Left lung (tissue), 4 donors: ENCODE measurements at regions not wholly inside any gene's neighbourhood (a gene's known extent, or its start where the extent isn't known, plus 50 kb on each side); places are given as distances from the start of the nearest gene placed in this dataset.

Source experiments
- ATAC-seq: fragments of 200-7000 bp; cut with Tn5 transposase; one replicate; pipeline ENCODE4 v1.9.1; 2020; ENCODE audit warnings: moderate library complexity
- DNase-seq, 4 donors: peaks; one replicate each; pipeline ENCODE4 v3.0.0-alpha.2; 2013 to 2020
- H3K27ac ChIP-seq, 2 donors: fragments of 200-600 bp; sonication (generic) in 1 of 2; one replicate each; pipeline versions ENCODE4 v1.5.0 to v1.8.0; 2020 to 2021
- H3K27me3 ChIP-seq, 2 donors: fragments of 200-600 bp; sonication (generic) in 1 of 2; one replicate each; pipeline versions ENCODE4 v1.5.0 to v1.8.0; 2020 to 2021
- H3K36me3 ChIP-seq, 2 donors: fragments of 200-600 bp; sonication (generic) in 1 of 2; one replicate each; pipeline versions ENCODE4 v1.5.0 to v1.8.0; 2020 to 2021
- H3K4me1 ChIP-seq, 2 donors: fragments of 200-600 bp; one replicate each; pipeline ENCODE4 v1.8.0; 2021
- H3K4me3 ChIP-seq, 2 donors: fragments of 200-600 bp; sonication (generic) in 1 of 2; one replicate each; pipeline versions ENCODE4 v1.5.0 to v1.8.0; 2020 to 2021; ENCODE audit warnings: mild to moderate bottlenecking in 1 of 2
- H3K9me3 ChIP-seq, 2 donors: fragments of 200-600 bp; sonication (generic) in 1 of 2; one replicate each; pipeline versions ENCODE4 v1.5.0 to v1.8.0; 2020 to 2021
- CTCF ChIP-seq, 2 donors: fragments of 200-600 bp; sonication (generic) in 1 of 2; IDR thresholded peaks; one replicate each; pipeline versions ENCODE4 v1.5.0 to v1.8.0; 2021; ENCODE audit warnings: antibody characterized with exemption in 2 of 2
- intact Hi-C, 2 donors: fragments of 100-400 bp; cut with DNase I; formaldehyde crosslinking; loops; one replicate each; pipeline versions ENCODE4 v1.11.2 to v1.14.2; 2022
- donor health status: DM: no; HTN: yes; CAD: no.
- donor health status: DM: no; HTN: no; CAD: no.

- intact Hi-C loops: no loop called here
- H3K9me3 ChIP-seq: peaks cover 0 to 4% of the 10 kb centered on the region in 2 donors
- H3K36me3 ChIP-seq: no peaks in the 10 kb centered on the region
- no peak overlapping the region for H3K27ac ChIP-seq
- TF ChIP-seq CTCF (IDR thresholded peaks at IDR 0.05): no peak
- ATAC-seq (no peak), DNase-seq (peak in 2 of 4 donors; percentile 57 to 59)
- no peaks in the 10 kb centered on the region for H3K27me3 ChIP-seq
- H3K4me3 ChIP-seq: no peak overlapping the region
- no peaks in the 10 kb centered on the region for H3K4me1 ChIP-seq
Measured at GRCh38 chr7:16121876-16122390, 299.4 kb downstream of the CRPPA start.

- H3K27me3 ChIP-seq: no peaks in the 10 kb centered on the region
- DNase-seq: no peak
Measured at GRCh38 chr7:16115374-16115773, 306.0 kb downstream of the CRPPA start.

GRCh38 chr7:16114633-16115032, 306.7 kb downstream of the CRPPA start:
- Histone ChIP-seq H3K36me3 (no peaks in the 10 kb centered on the region), H3K9me3 (peaks cover 0 to 24% of the 10 kb centered on the region in 2 donors), H3K4me1 (no peaks in the 10 kb centered on the region), H3K27ac (no peak overlapping the region), H3K27me3 (no peaks in the 10 kb centered on the region), H3K4me3 (no peak overlapping the region)
- intact Hi-C loops: no loop called here
- peak; percentile 42 for ATAC-seq
- peak in 1 of 2 donors; percentile 30 for TF ChIP-seq CTCF (IDR thresholded peaks at IDR 0.05)
- no peak for DNase-seq

More at GRCh38 chr7:16115374-16115773, 306.0 kb downstream of the CRPPA start:
- no peak for TF ChIP-seq CTCF (IDR thresholded peaks at IDR 0.05)
- intact Hi-C loops: no loop called here
- H3K27ac ChIP-seq: no peak overlapping the region
- H3K4me3 ChIP-seq: no peak overlapping the region
- no peaks in the 10 kb centered on the region for H3K36me3 ChIP-seq
- peaks cover 0 to 16% of the 10 kb centered on the region in 2 donors for H3K9me3 ChIP-seq
- no peaks in the 10 kb centered on the region for H3K4me1 ChIP-seq
- no peak for ATAC-seq

- no peak overlapping the region for H3K27ac ChIP-seq
- intact Hi-C loops: no loop called here
- H3K27me3 ChIP-seq: no peaks in the 10 kb centered on the region
- DNase-seq (no peak), ATAC-seq (no peak)
- no peak for TF ChIP-seq CTCF (IDR thresholded peaks at IDR 0.05)
- H3K36me3 ChIP-seq: no peaks in the 10 kb centered on the region
- H3K4me1 ChIP-seq: no peaks in the 10 kb centered on the region
- H3K9me3 ChIP-seq: peaks cover 0 to 29% of the 10 kb centered on the region in 2 donors
- H3K4me3 ChIP-seq: no peak overlapping the region
Measured at GRCh38 chr7:16114071-16114470, 307.3 kb downstream of the CRPPA start.

- Histone ChIP-seq H3K4me1 (no peaks in the 10 kb centered on the region), H3K27me3 (no peaks in the 10 kb centered on the region), H3K9me3 (peaks cover 0 to 40% of the 10 kb centered on the region in 2 donors), H3K36me3 (no peaks in the 10 kb centered on the region), H3K4me3 (no peak overlapping the region), H3K27ac (no peak overlapping the region)
- DNase-seq (no peak), ATAC-seq (no peak)
- intact Hi-C loops: no loop called here
- TF ChIP-seq CTCF (IDR thresholded peaks at IDR 0.05): no peak
Measured at GRCh38 chr7:16113058-16113457, 308.3 kb downstream of the CRPPA start.
